Aorta (tissue), 5 donors: ENCODE measurements at regions not wholly inside any gene's neighbourhood (a gene's known extent, or its start where the extent isn't known, plus 50 kb on each side); places are given as distances from the start of the nearest gene placed in this dataset.

Experiments used
- ATAC-seq: fragments of 200-7000 bp; cut with Tn5 transposase; one replicate; pipeline ENCODE4 v1.9.1; 2022; ENCODE audit warnings: moderate library complexity; ENCODE audit not compliant: low FRiP score
- DNase-seq, 2 donors: peaks; one replicate each; pipeline ENCODE4 v3.0.0-alpha.2; 2020
- H3K27ac ChIP-seq, 2 donors: one replicate each; pipeline ENCODE4 v1.5.1; 2013; ENCODE audit warnings: low read length in 2 of 2, mild to moderate bottlenecking in 2 of 2, moderate library complexity in 2 of 2, control low read depth in 1 of 2, inconsistent platforms in 1 of 2, low read depth in 1 of 2
- H3K27me3 ChIP-seq, 2 donors: one replicate each; pipeline ENCODE4 v1.6.1; 2013; ENCODE audit warnings: control low read depth in 1 of 2, low read length in 1 of 2, mild to moderate bottlenecking in 1 of 2, moderate library complexity in 1 of 2; ENCODE audit not compliant: insufficient read depth in 2 of 2, control insufficient read depth in 1 of 2
- H3K36me3 ChIP-seq, 2 donors: one replicate each; pipeline ENCODE4 v1.6.1; 2013; ENCODE audit warnings: control low read depth in 1 of 2, low read length in 1 of 2, mild to moderate bottlenecking in 1 of 2; ENCODE audit not compliant: insufficient read depth in 2 of 2, control insufficient read depth in 1 of 2
- H3K4me1 ChIP-seq, 2 donors: one replicate each; pipeline ENCODE4 v1.6.1; 2013; ENCODE audit warnings: low read length in 2 of 2, control low read depth in 1 of 2, mild to moderate bottlenecking in 1 of 2, moderate library complexity in 1 of 2; ENCODE audit not compliant: insufficient read depth in 2 of 2, control insufficient read depth in 1 of 2
- H3K4me3 ChIP-seq, 2 donors: one replicate each; pipeline ENCODE4 v1.5.1; 2013; ENCODE audit warnings: low read length in 2 of 2, control low read depth in 1 of 2, mild to moderate bottlenecking in 1 of 2
- H3K9me3 ChIP-seq: one replicate; pipeline ENCODE4 v1.6.1; 2013; ENCODE audit warnings: mild to moderate bottlenecking, low read length; ENCODE audit not compliant: control insufficient read depth
- WGBS, 2 donors: extraction: QIAGEN DNeasy Blood & Tissue Kit; methylation state at CpG; one replicate each; pipeline ENCODE4 v1.1.7; 2013; 5-methylcytosine and 5-hydroxymethylcytosine counted together
- intact Hi-C, 2 donors: fragments of 100-400 bp; cut with DNase I; formaldehyde crosslinking; loops; one replicate each; pipeline versions ENCODE4 v1.14.2 to v1.15.0; 2022
- donor health status: healthy with polysubstance abuse.
- donor health status: Bipolar disorder and iron deficiency.
- donor health status: DM: no; HTN: no; CAD: no.
- donor health status: DM: no; HTN: no; CAD: no.
- donor health status: DM: yes; HTN: yes; CAD: no.

- peaks cover 1% of the 10 kb centered on the region for H3K9me3 ChIP-seq
- no peak overlapping the region for H3K27ac ChIP-seq
- WGBS, 2 donors = 76 to 82% methylated on average over 1 of the region's 1 CpG
- no peak for ATAC-seq
- no peak overlapping the region for H3K4me3 ChIP-seq
- intact Hi-C loops = no loop called here
- peaks cover 2% of the 10 kb centered on the region in 2 donors for H3K4me1 ChIP-seq
- no peaks in the 10 kb centered on the region for H3K27me3 ChIP-seq
- H3K36me3 ChIP-seq = no peaks in the 10 kb centered on the region
- no peak for DNase-seq
These were observed 228.1 kb upstream of the C11orf87 start for GRCh38 chr11:109193880-109194279.

GRCh38 chr11:109196016-109196415 is 226.0 kb upstream of the C11orf87 start:
- H3K9me3 ChIP-seq = peaks cover 1% of the 10 kb centered on the region
- WGBS, 2 donors = 30 to 31% methylated on average over 2 of the region's 2 CpGs
- H3K36me3 ChIP-seq = no peaks in the 10 kb centered on the region
- H3K4me1 ChIP-seq = peaks cover 2% of the 10 kb centered on the region in 2 donors
- no peak for DNase-seq
- no peak overlapping the region for H3K27ac ChIP-seq
- no peak overlapping the region for H3K4me3 ChIP-seq
- intact Hi-C loops = no loop called here
- no peak for ATAC-seq
- H3K27me3 ChIP-seq = no peaks in the 10 kb centered on the region

GRCh38 chr11:109197656-109198055 is 224.3 kb upstream of the C11orf87 start:
- no peak for ATAC-seq
- WGBS, 2 donors = 29 to 35% methylated on average over 1 of the region's 1 CpG
- intact Hi-C loops = no loop called here

GRCh38 chr11:109203176-109203575 is 218.8 kb upstream of the C11orf87 start:
- WGBS, 2 donors = 74 to 81% methylated on average over 1 of the region's 1 CpG
- H3K27me3 ChIP-seq = no peaks in the 10 kb centered on the region
- ATAC-seq = no peak
- DNase-seq = no peak
- H3K4me1 ChIP-seq = no peaks in the 10 kb centered on the region
- intact Hi-C loops = no loop called here
- H3K36me3 ChIP-seq = no peaks in the 10 kb centered on the region
- H3K9me3 ChIP-seq = no peaks in the 10 kb centered on the region
- H3K4me3 ChIP-seq = no peak overlapping the region
- H3K27ac ChIP-seq = no peak overlapping the region

More at GRCh38 chr11:109197656-109198055, 224.3 kb upstream of the C11orf87 start:
- H3K4me1 ChIP-seq = peaks cover 2% of the 10 kb centered on the region in 2 donors
- peaks cover 1% of the 10 kb centered on the region for H3K9me3 ChIP-seq
- DNase-seq = no peak
- no peaks in the 10 kb centered on the region for H3K36me3 ChIP-seq
- no peak overlapping the region for H3K4me3 ChIP-seq
- no peaks in the 10 kb centered on the region for H3K27me3 ChIP-seq
- H3K27ac ChIP-seq = no peak overlapping the region

GRCh38 chr11:109205312-109205711 is 216.7 kb upstream of the C11orf87 start:
- 77 to 85% methylated on average over 1 of the region's 1 CpG for WGBS, 2 donors
- H3K27me3 ChIP-seq = no peaks in the 10 kb centered on the region
- no peaks in the 10 kb centered on the region for H3K9me3 ChIP-seq
- DNase-seq (no peak), ATAC-seq (no peak)
- H3K4me1 ChIP-seq = no peaks in the 10 kb centered on the region
- no peak overlapping the region for H3K4me3 ChIP-seq
- H3K36me3 ChIP-seq = no peaks in the 10 kb centered on the region
- H3K27ac ChIP-seq = no peak overlapping the region
- intact Hi-C loops = no loop called here

- DNase-seq (no peak), ATAC-seq (no peak)
- no peaks in the 10 kb centered on the region for H3K4me1 ChIP-seq
- H3K36me3 ChIP-seq = no peaks in the 10 kb centered on the region
- 40 to 60% methylated on average over 2 of the region's 2 CpGs for WGBS, 2 donors
- no peaks in the 10 kb centered on the region for H3K9me3 ChIP-seq
- H3K4me3 ChIP-seq = no peak overlapping the region
- no peaks in the 10 kb centered on the region for H3K27me3 ChIP-seq
- intact Hi-C loops = no loop called here
- no peak overlapping the region for H3K27ac ChIP-seq
These were observed 213.9 kb upstream of the C11orf87 start for GRCh38 chr11:109208121-109208520.

GRCh38 chr11:109209572-109209971 is 212.4 kb upstream of the C11orf87 start:
- no peak for ATAC-seq
- WGBS, 2 donors = 85 to 95% methylated on average over 3 of the region's 3 CpGs
- intact Hi-C loops = no loop called here

GRCh38 chr11:109221190-109221589 is 200.8 kb upstream of the C11orf87 start:
- no peak for ATAC-seq
- no peak overlapping the region for H3K27ac ChIP-seq
- no peak overlapping the region for H3K4me3 ChIP-seq
- no peak for DNase-seq
- no peaks in the 10 kb centered on the region for H3K27me3 ChIP-seq
- H3K36me3 ChIP-seq = no peaks in the 10 kb centered on the region
- no peaks in the 10 kb centered on the region for H3K4me1 ChIP-seq
- no peaks in the 10 kb centered on the region for H3K9me3 ChIP-seq
- intact Hi-C loops = no loop called here
- 88 to 92% methylated on average over 5 of the region's 5 CpGs for WGBS, 2 donors

More at GRCh38 chr11:109209572-109209971, 212.4 kb upstream of the C11orf87 start:
- H3K27ac ChIP-seq = no peak overlapping the region
- H3K27me3 ChIP-seq = no peaks in the 10 kb centered on the region
- no peaks in the 10 kb centered on the region for H3K9me3 ChIP-seq
- H3K4me1 ChIP-seq = no peaks in the 10 kb centered on the region
- H3K36me3 ChIP-seq = no peaks in the 10 kb centered on the region
- no peak overlapping the region for H3K4me3 ChIP-seq
- no peak for DNase-seq

- Histone ChIP-seq H3K4me3 (no peak overlapping the region), H3K9me3 (no peaks in the 10 kb centered on the region)
- 83 to 89% methylated on average over 2 of the region's 2 CpGs for WGBS, 2 donors
These were observed 199.2 kb upstream of the C11orf87 start for GRCh38 chr11:109222761-109223160.

More at GRCh38 chr11:109222761-109223160, 199.2 kb upstream of the C11orf87 start:
- intact Hi-C loops = no loop called here
- no peak overlapping the region for H3K27ac ChIP-seq
- H3K36me3 ChIP-seq = no peaks in the 10 kb centered on the region
- H3K27me3 ChIP-seq = no peaks in the 10 kb centered on the region
- no peaks in the 10 kb centered on the region for H3K4me1 ChIP-seq
- DNase-seq (no peak), ATAC-seq (no peak)
